IMR-90 (cell line): ENCODE measurements at regions not wholly inside any gene's neighbourhood (a gene's known extent, or its start where the extent isn't known, plus 50 kb on each side); places are given as distances from the start of the nearest gene placed in this dataset.

Source experiments
- ATAC-seq: fragments of 200-7000 bp; cut with Tn5 transposase; 2 replicates; pipeline ENCODE4 v1.9.1; 2020; ENCODE audit warnings: low read depth, mild to moderate bottlenecking, moderate library complexity
- BruUV-seq: library from RNA; stranded (reverse); fragments of 400-500 nt; replicated peaks from 2 replicates; lab custom pipeline; 2021; lab: Mats Ljungman, UMichigan
- CTCF ChIA-PET: fragments of 300-600 bp; formaldehyde crosslinking; extraction: SDS; loops from one replicate; lab custom pipeline; 2021; ENCODE audit warnings: antibody characterized with exemption; lab: Yijun Ruan, JAX
- POLR2A ChIA-PET: fragments of 300-600 bp; sonication (Branson Sonifier 250); formaldehyde crosslinking; loops from one replicate; lab custom pipeline; 2022; ENCODE audit warnings: antibody characterized with exemption; ENCODE audit not compliant: unreplicated experiment; lab: Charles Lee
- DNase-seq: peaks from one replicate; pipeline ENCODE4 v3.0.0; 2013
- H2AFZ ChIP-seq: replicated peaks from 2 replicates; pipeline ENCODE3; 2013; ENCODE audit warnings: low read length, mild to moderate bottlenecking; ENCODE audit not compliant: poor library complexity
- H2AK5ac ChIP-seq: 2 replicates; pipeline ENCODE4 v1.6.1; 2013; ENCODE audit warnings: low read depth, low read length, inconsistent platforms
- H2AK9ac ChIP-seq: replicated peaks from 2 replicates; pipeline ENCODE3; 2013; ENCODE audit warnings: mild to moderate bottlenecking, low read depth, low read length, moderate library complexity; ENCODE audit not compliant: poor library complexity
- H2BK120ac ChIP-seq: 2 replicates; pipeline ENCODE4 v1.6.1; 2013; ENCODE audit warnings: low read depth, low read length, inconsistent platforms
- H2BK15ac ChIP-seq: 3 replicates; pipeline ENCODE4 v1.6.1; 2013; ENCODE audit warnings: low read depth, low read length, inconsistent platforms
- H2BK20ac ChIP-seq: 2 replicates; pipeline ENCODE4 v1.6.1; 2013; ENCODE audit warnings: low read depth, mild to moderate bottlenecking, inconsistent platforms, low read length, moderate library complexity
- H2BK5ac ChIP-seq: 2 replicates; pipeline ENCODE4 v1.6.1; 2013; ENCODE audit warnings: mild to moderate bottlenecking, low read depth, low read length, inconsistent platforms; ENCODE audit not compliant: poor library complexity, severe bottlenecking
- H3K14ac ChIP-seq: replicated peaks from 2 replicates; pipeline ENCODE4 v1.6.1; 2013; ENCODE audit warnings: low read depth, low read length, inconsistent platforms
- H3K18ac ChIP-seq: 2 replicates; pipeline ENCODE4 v1.6.1; 2013; ENCODE audit warnings: low read depth, low read length, control low read depth
- H3K23ac ChIP-seq: 2 replicates; pipeline ENCODE4 v1.6.1; 2013; ENCODE audit warnings: low read depth, low read length, inconsistent platforms
- H3K27ac ChIP-seq: 2 replicates; pipeline ENCODE4 v1.5.1; 2013; ENCODE audit warnings: mild to moderate bottlenecking, control low read depth, low read length; ENCODE audit not compliant: insufficient read depth
- H3K27me3 ChIP-seq: 2 replicates; pipeline ENCODE4 v1.6.1; 2013; ENCODE audit warnings: low read length; ENCODE audit not compliant: control insufficient read depth, insufficient read depth
- H3K36me3 ChIP-seq: 2 replicates; pipeline ENCODE4 v1.6.1; 2013; ENCODE audit warnings: low read length, mixed read lengths; ENCODE audit not compliant: control insufficient read depth, insufficient read depth
- H3K4ac ChIP-seq: 2 replicates; pipeline ENCODE4 v1.6.1; 2013; ENCODE audit warnings: low read depth, low read length, inconsistent platforms
- H3K4me1 ChIP-seq: 2 replicates; pipeline ENCODE4 v1.6.1; 2013; ENCODE audit warnings: low read length, mixed read lengths; ENCODE audit not compliant: control insufficient read depth, insufficient read depth
- H3K4me2 ChIP-seq: 2 replicates; pipeline ENCODE4 v1.6.1; 2013; ENCODE audit warnings: low read depth, mild to moderate bottlenecking, control low read depth, low read length, moderate library complexity
- H3K4me3 ChIP-seq: 2 replicates; pipeline ENCODE4 v1.5.1; 2013; ENCODE audit warnings: low read depth, mild to moderate bottlenecking, control low read depth, low read length, moderate library complexity; ENCODE audit not compliant: insufficient read depth
- H3K56ac ChIP-seq: 2 replicates; pipeline ENCODE4 v1.6.1; 2013; ENCODE audit warnings: low read length, inconsistent platforms; ENCODE audit not compliant: insufficient read depth; ENCODE audit errors: extremely low read depth
- H3K79me1 ChIP-seq, 2 experiments: 2 replicates each; pipeline ENCODE4 v1.6.1; 2013; ENCODE audit warnings: low read length in 2 of 2, inconsistent platforms in 1 of 2, low read depth in 1 of 2
- H3K9ac ChIP-seq: 2 replicates; pipeline ENCODE4 v1.6.1; 2013; ENCODE audit warnings: low read depth, low read length, control low read depth
- H3K9me1 ChIP-seq: 2 replicates; pipeline ENCODE4 v1.6.1; 2013; ENCODE audit warnings: low read length, inconsistent platforms; ENCODE audit not compliant: insufficient read depth
- H3K9me3 ChIP-seq: 2 replicates; pipeline ENCODE4 v1.6.1; 2013; ENCODE audit warnings: low read length; ENCODE audit not compliant: control insufficient read depth, insufficient read depth
- H4K20me1 ChIP-seq: 2 replicates; pipeline ENCODE4 v1.6.1; 2013; ENCODE audit warnings: low read length, inconsistent platforms; ENCODE audit not compliant: insufficient read depth
- H4K5ac ChIP-seq: 2 replicates; pipeline ENCODE4 v1.6.1; 2013; ENCODE audit warnings: mild to moderate bottlenecking, low read depth, low read length, control low read depth
- H4K8ac ChIP-seq, 2 experiments: 2 replicates each; pipeline ENCODE4 v1.6.1; 2013; ENCODE audit warnings: low read depth in 2 of 2, low read length in 2 of 2, control low read depth in 1 of 2, inconsistent platforms in 1 of 2
- H4K91ac ChIP-seq: 2 replicates; pipeline ENCODE4 v1.6.1; 2013; ENCODE audit warnings: low read depth, low read length, inconsistent platforms; ENCODE audit not compliant: insufficient read depth
- BHLHE40 ChIP-seq: fragments of 150-350 bp; IDR thresholded peaks from 2 replicates; pipeline ENCODE4 v1.6.1; 2016; ENCODE audit warnings: mild to moderate bottlenecking, low read depth, low read length
- CEBPB ChIP-seq: IDR thresholded peaks from 2 replicates; pipeline ENCODE4 v1.6.1; 2012; ENCODE audit warnings: low read depth, low read length, improper control_type of control experiment
- CHD1 ChIP-seq: IDR thresholded peaks from 2 replicates; pipeline ENCODE4 v1.6.1; 2012; ENCODE audit warnings: low read depth, low read length, improper control_type of control experiment
- MAZ ChIP-seq: IDR thresholded peaks from 2 replicates; pipeline ENCODE4 v1.6.1; 2012; ENCODE audit warnings: low read depth, mild to moderate bottlenecking, low read length, improper control_type of control experiment, moderate library complexity, borderline replicate concordance
- MXI1 ChIP-seq: IDR thresholded peaks from 2 replicates; pipeline ENCODE4 v1.6.1; 2012; ENCODE audit warnings: low read depth, mild to moderate bottlenecking, low read length, moderate library complexity, borderline replicate concordance
- NFE2L2 ChIP-seq: fragments of 150-350 bp; IDR thresholded peaks from 2 replicates; pipeline ENCODE4 v1.6.1; 2016; ENCODE audit warnings: low read depth, mild to moderate bottlenecking, low read length
- RAD21 ChIP-seq: IDR thresholded peaks from 2 replicates; pipeline ENCODE4 v1.6.1; 2012; ENCODE audit warnings: low read length, improper control_type of control experiment
- RCOR1 ChIP-seq: IDR thresholded peaks from 2 replicates; pipeline ENCODE4 v1.6.1; 2012; ENCODE audit warnings: mild to moderate bottlenecking, low read length, improper control_type of control experiment; ENCODE audit not compliant: insufficient replicate concordance
- WGBS, 2 experiments: methylation state at CpG; one replicate each; pipeline versions ENCODE4 v1.1.5 to v1.1.7; 2013; ENCODE audit warnings: missing lambda C conversion rate in 2 of 2; ENCODE audit not compliant: insufficient read length in 1 of 2; ENCODE audit errors: extremely low coverage in 2 of 2; 5-methylcytosine and 5-hydroxymethylcytosine counted together
- dilution Hi-C: fragments of 300-500 bp; cut with HindIII; formaldehyde crosslinking; loops from one replicate; pipeline ENCODE4 v1.14.3; 2018; ENCODE audit warnings: low sequenced_read_pairs; ENCODE audit not compliant: unreplicated experiment
- in situ Hi-C: fragments of 300-500 bp; cut with MboI; formaldehyde crosslinking; loops from 3 replicates; pipeline ENCODE4 v1.14.3; 2019; ENCODE audit warnings: low sequenced_read_pairs, inconsistent platforms, mixed read lengths
- intact Hi-C: fragments of 100-400 bp; cut with micrococcal nuclease; formaldehyde crosslinking; loops from 2 replicates; pipeline ENCODE4 v1.10.0; 2022

GRCh38 chr1:59043796-59044195 is 253.1 kb upstream of the FGGY start:
- intact Hi-C loops = no loop called here
- Histone ChIP-seq H3K9ac (no peak overlapping the region), H4K8ac (peak overlapping the region in 1 of 2 experiments; percentile 41; a peak in 1 of 4 replicates), H2AK9ac (peak overlapping the region; percentile 1), H3K4ac (peak overlapping the region; percentile 56; the same call in 1 of the 2 replicates), H3K4me2 (peak overlapping the region; percentile 6), H3K4me3 (no peak overlapping the region), H3K18ac (peak overlapping the region; percentile 48; the same call in 1 of the 2 replicates), H2AFZ (peak overlapping the region; percentile 68), H2BK5ac (peak overlapping the region; percentile 36), H3K23ac (peak overlapping the region; percentile 68; the same call in 1 of the 2 replicates), H2BK120ac (peak overlapping the region; percentile 61; the same call in 1 of the 2 replicates), H4K91ac (no peak overlapping the region), H2BK20ac (peak overlapping the region; percentile 60), H3K56ac (0 out of 2 replicates have a peak overlapping the region, but pooled peaks have one; percentile 2), H4K20me1 (no peaks in the 10 kb centered on the region), H3K14ac (peak overlapping the region; percentile 67), H3K36me3 (no peaks in the 10 kb centered on the region), H3K4me1 (peaks cover 14% of the 10 kb centered on the region), H3K27ac (peak overlapping the region; percentile 35; the same call in 1 of the 2 replicates), H2AK5ac (peak overlapping the region; percentile 22; the same call in 1 of the 2 replicates), H4K5ac (no peak overlapping the region), H3K9me1 (peaks cover 10% of the 10 kb centered on the region), H3K27me3 (no peaks in the 10 kb centered on the region), H3K9me3 (no peaks in the 10 kb centered on the region), H3K79me1 (no peaks in the 10 kb centered on the region), H2BK15ac (peak overlapping the region; percentile 52; the same call in 1 of the 3 replicates)
- DNase-seq = peak; percentile 89
- peak; percentile 82 for ATAC-seq
- TF ChIP-seq BHLHE40 (peak; percentile 30; the same call in 1 of the 2 replicates), MXI1 (no peak), NFE2L2 (no peak), CHD1 (no peak), CEBPB (peak; percentile 98), RCOR1 (peak; percentile 77), MAZ (peak; percentile 34; the same call in 1 of the 2 replicates), RAD21 (peak; percentile 11; the same call in 1 of the 2 replicates)
- no TSS peak for BruUV-seq
- CTCF ChIA-PET = interaction anchor here (0.9 to 1.7 kb wide), 5 partner anchors 10 to 262 kb away, joined by 3 to 5 read pairs (median 3); no protein-coding TSS in a partner anchor
- in situ Hi-C loops = no loop called here
- POLR2A ChIA-PET = interaction anchor here (1.0 kb wide), 1 partner anchor 260 kb away, joined by 3 read pairs; the partner anchor contains the start of gene JUN
- dilution Hi-C loops = no loop called here
- WGBS, 2 experiments = 0% methylated on average over 1 of the region's 4 CpGs; no CpG with 5 or more reads in 1 of the 2 experiments
